Endodermal cell (in vitro differentiated cells): ENCODE measurements at regions not wholly inside any gene's neighbourhood (a gene's known extent, or its start where the extent isn't known, plus 50 kb on each side); places are given as distances from the start of the nearest gene placed in this dataset.

Source experiments
- DNase-seq: peaks from one replicate; pipeline ENCODE4 v3.0.0-alpha.2; 2017
- H3K27ac ChIP-seq: 2 replicates; pipeline ENCODE4 v1.5.1; 2013; ENCODE audit warnings: mild to moderate bottlenecking, low read depth, low read length, moderate library complexity
- H3K27me3 ChIP-seq: 2 replicates; pipeline ENCODE4 v1.6.1; 2013; ENCODE audit warnings: mild to moderate bottlenecking, low read length, moderate library complexity; ENCODE audit not compliant: insufficient read depth, control insufficient read depth, poor library complexity, severe bottlenecking
- H3K36me3 ChIP-seq: 2 replicates; pipeline ENCODE4 v1.7.0; 2013; ENCODE audit warnings: mild to moderate bottlenecking, low read length, moderate library complexity; ENCODE audit not compliant: control insufficient read depth, insufficient read depth
- H3K4me1 ChIP-seq: one replicate; pipeline ENCODE4 v1.7.0; 2013; ENCODE audit warnings: low read length; ENCODE audit not compliant: control insufficient read depth, insufficient read depth
- H3K4me3 ChIP-seq: 2 replicates; pipeline ENCODE4 v1.5.1; 2013; ENCODE audit warnings: mild to moderate bottlenecking, low read length, moderate library complexity
- H3K9ac ChIP-seq: 2 replicates; pipeline ENCODE4 v1.6.1; 2013; ENCODE audit warnings: mild to moderate bottlenecking, low read length, moderate library complexity; ENCODE audit not compliant: poor library complexity, severe bottlenecking; ENCODE audit errors: extremely low read depth
- H3K9me3 ChIP-seq: 2 replicates; pipeline ENCODE4 v1.6.1; 2013; ENCODE audit warnings: mild to moderate bottlenecking, low read length, moderate library complexity; ENCODE audit not compliant: control insufficient read depth
- H3K27ac Mint-ChIP-seq: 2 replicates; pipeline ENCODE4 v1.8.0; 2020; ENCODE audit warnings: mixed read lengths
- H3K27me3 Mint-ChIP-seq: 2 replicates; pipeline ENCODE4 v1.8.0; 2021; ENCODE audit warnings: mild to moderate bottlenecking, mixed read lengths; ENCODE audit not compliant: insufficient read depth
- H3K36me3 Mint-ChIP-seq: 2 replicates; pipeline ENCODE4 v1.8.0; 2020; ENCODE audit warnings: low read depth, mixed read lengths
- H3K4me1 Mint-ChIP-seq: 2 replicates; pipeline ENCODE4 v1.8.0; 2020; ENCODE audit warnings: mixed read lengths
- H3K4me3 Mint-ChIP-seq: 2 replicates; pipeline ENCODE4 v1.8.0; 2020; ENCODE audit warnings: mild to moderate bottlenecking, moderate library complexity, mixed read lengths
- H3K9me3 Mint-ChIP-seq: 2 replicates; pipeline ENCODE4 v1.8.0; 2020; ENCODE audit warnings: mild to moderate bottlenecking, mixed read lengths
- CTCF ChIP-seq: fragments of 200-600 bp; sonication (generic); conservative IDR thresholded peaks from 2 replicates; pipeline ENCODE4 v1.5.0; 2021; ENCODE audit warnings: antibody characterized with exemption, mild to moderate bottlenecking
- WGBS, 2 experiments: methylation state at CpG; one replicate each; pipeline versions ENCODE4 v1.1.5 to v1.1.7; 2013; ENCODE audit warnings: missing lambda C conversion rate in 2 of 2, mixed read lengths in 1 of 2; ENCODE audit not compliant: insufficient coverage in 1 of 2, insufficient read length in 1 of 2; 5-methylcytosine and 5-hydroxymethylcytosine counted together

- Histone ChIP-seq H3K36me3 (no peaks in the 10 kb centered on the region), H3K9me3 (no peaks in the 10 kb centered on the region), H3K27ac (no peak overlapping the region), H3K27me3 (no peaks in the 10 kb centered on the region), H3K4me3 (no peak overlapping the region), H3K4me1 (no peaks in the 10 kb centered on the region), H3K9ac (no peak overlapping the region)
- Mint-ChIP-seq H3K4me3 (no peak overlapping the region), H3K36me3 (no peaks in the 10 kb centered on the region), H3K9me3 (no peaks in the 10 kb centered on the region), H3K4me1 (no peaks in the 10 kb centered on the region), H3K27ac (no peak overlapping the region), H3K27me3 (no peaks in the 10 kb centered on the region)
- TF ChIP-seq CTCF: no peak
- 92 to 94% methylated on average over 4 of the region's 4 CpGs for WGBS, 2 experiments
- no peak for DNase-seq
Measured at GRCh38 chr15:97783240-97783639, 177.3 kb upstream of the ARRDC4 start.

- Histone ChIP-seq H3K27me3 (no peaks in the 10 kb centered on the region), H3K4me1 (no peaks in the 10 kb centered on the region), H3K9me3 (no peaks in the 10 kb centered on the region), H3K36me3 (no peaks in the 10 kb centered on the region), H3K9ac (no peak overlapping the region), H3K27ac (no peak overlapping the region), H3K4me3 (no peak overlapping the region)
- no peaks in the 10 kb centered on the region for H3K4me1 Mint-ChIP-seq
- H3K36me3 Mint-ChIP-seq: no peaks in the 10 kb centered on the region
- no peaks in the 10 kb centered on the region for H3K9me3 Mint-ChIP-seq
- TF ChIP-seq CTCF: no peak
- WGBS, 2 experiments: 80% methylated on average over 1 of the region's 1 CpG; no CpG with 5 or more reads in 1 of the 2 experiments
- no peak overlapping the region for H3K4me3 Mint-ChIP-seq
- DNase-seq: no peak
- H3K27ac Mint-ChIP-seq: no peak overlapping the region
- no peaks in the 10 kb centered on the region for H3K27me3 Mint-ChIP-seq
Measured at GRCh38 chr15:97786741-97787140, 173.8 kb upstream of the ARRDC4 start.

- Mint-ChIP-seq H3K36me3 (no peaks in the 10 kb centered on the region), H3K9me3 (no peaks in the 10 kb centered on the region), H3K27me3 (no peaks in the 10 kb centered on the region)
Measured at GRCh38 chr15:97790180-97790579, 170.3 kb upstream of the ARRDC4 start.

More at GRCh38 chr15:97790180-97790579, 170.3 kb upstream of the ARRDC4 start:
- Histone ChIP-seq H3K27me3 (no peaks in the 10 kb centered on the region), H3K27ac (no peak overlapping the region), H3K4me1 (no peaks in the 10 kb centered on the region), H3K36me3 (no peaks in the 10 kb centered on the region), H3K4me3 (no peak overlapping the region), H3K9ac (no peak overlapping the region), H3K9me3 (no peaks in the 10 kb centered on the region)
- no peak for DNase-seq
- Mint-ChIP-seq H3K4me1 (no peaks in the 10 kb centered on the region), H3K27ac (no peak overlapping the region), H3K4me3 (no peak overlapping the region)
- no peak for TF ChIP-seq CTCF
